NCI-H345 treated with DMSO at 0.1 percent for 48 hours (cell line): ENCODE measurements at regions not wholly inside any gene's neighbourhood (a gene's known extent, or its start where the extent isn't known, plus 50 kb on each side); places are given as distances from the start of the nearest gene placed in this dataset.
"Not testable (repeated sequence)": the region's sequence is repeated elsewhere in the genome, so short reads cannot be mapped to it uniquely, and the experiment has no call there.

Experiments
- DNase-seq: peaks from one replicate; lab custom pipeline; 2025; ENCODE audit not compliant: unreplicated experiment; lab: John Stamatoyannopoulos, UW

DNA sequence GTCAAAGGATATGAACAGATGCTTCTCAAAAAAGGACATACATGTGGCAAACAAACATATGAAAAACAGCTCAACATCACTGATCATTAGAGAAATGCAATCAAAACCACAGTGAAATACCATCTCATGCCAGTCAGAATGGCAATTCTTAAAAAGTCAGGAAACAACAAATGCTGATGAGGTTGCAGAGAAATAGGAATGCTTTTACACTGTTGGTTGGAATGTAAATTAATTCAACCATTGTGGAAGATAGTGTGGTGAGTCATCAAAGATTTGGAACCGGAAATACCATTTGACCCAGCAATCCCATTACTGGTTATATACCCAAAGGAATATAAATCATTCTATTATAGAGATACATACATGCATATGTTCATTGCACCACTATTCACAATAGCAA, 98.7 kb upstream of the PPP1R9A start:
- DNase-seq: not testable (repeated sequence)

DNA sequence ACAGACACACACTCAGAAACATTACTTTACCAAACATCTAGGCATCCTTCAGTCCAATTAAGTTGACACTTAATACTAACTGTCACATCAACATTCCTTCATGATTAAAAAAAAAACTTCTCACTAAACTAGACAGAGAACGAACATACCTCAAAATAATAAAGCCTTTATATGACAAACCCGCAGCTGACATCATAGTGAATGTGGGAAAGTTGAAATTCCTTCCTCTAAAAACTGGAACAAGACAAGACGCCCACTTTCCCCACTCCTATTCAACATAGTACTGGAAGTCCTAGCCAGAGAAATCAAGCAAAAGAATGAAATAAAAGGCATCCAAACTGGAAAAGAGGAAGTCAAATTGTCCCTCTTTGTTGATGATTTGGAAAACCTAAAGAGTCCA, 96.9 kb upstream of the PPP1R9A start:
- DNase-seq: no peak

DNA sequence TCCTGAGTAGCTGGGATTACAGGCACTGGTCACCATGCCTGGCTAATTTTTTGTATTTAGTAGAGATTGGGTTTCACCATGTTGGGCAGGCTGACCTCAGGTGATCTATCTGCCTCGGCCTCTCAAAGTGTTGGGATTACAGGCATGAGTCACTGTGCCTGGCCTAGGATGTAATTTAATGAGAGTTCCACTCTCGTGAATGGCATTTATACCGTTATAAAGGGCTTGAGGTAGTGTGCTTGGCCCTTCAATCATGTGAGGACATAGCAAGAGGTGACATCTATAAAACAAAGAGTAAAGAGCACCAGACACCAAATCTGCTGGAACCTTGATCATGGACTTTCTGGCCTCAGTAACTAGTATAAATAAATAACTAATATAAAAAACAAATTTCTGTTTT, 93.5 kb upstream of the PPP1R9A start:
- no peak for DNase-seq

DNA sequence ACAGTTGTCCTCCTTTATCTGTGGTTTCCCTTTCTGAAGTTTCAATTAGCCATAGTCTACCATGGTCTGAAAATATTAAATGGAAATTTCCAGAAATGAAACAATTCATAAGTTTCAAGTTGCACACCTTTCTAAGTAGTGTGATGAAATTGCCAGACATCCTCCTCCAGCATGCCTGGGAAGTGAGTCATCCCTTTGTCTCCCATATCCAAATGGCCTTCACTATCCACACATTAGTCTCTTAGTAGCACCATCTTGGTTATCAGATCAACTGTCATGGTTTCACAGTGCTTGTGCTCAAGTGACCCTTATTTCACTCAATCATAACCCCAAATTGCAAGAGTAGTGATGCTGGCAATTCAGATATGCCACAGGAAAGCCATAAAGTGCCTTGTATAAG, 83.4 kb upstream of the PPP1R9A start:
- DNase-seq: no peak

DNA sequence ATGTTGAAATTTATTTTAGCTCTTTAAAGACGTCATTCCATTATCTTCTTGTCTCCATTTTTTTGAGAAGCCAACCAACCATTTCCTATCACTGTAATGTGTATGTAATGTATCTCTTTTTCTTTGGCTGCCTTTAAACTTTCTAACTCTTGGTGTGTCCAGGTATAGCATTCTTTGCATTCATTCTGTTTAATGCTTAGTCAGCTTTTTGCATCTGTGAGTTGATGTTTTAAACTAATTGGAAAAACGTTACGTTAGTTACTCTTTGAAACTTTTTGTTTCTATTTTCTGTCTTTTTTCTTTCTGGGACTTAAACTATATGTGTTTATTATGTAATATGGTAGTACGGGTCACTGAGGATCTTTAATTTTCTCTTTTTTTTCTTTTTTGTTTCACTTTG, 77.4 kb upstream of the PPP1R9A start:
- DNase-seq: no peak

DNA sequence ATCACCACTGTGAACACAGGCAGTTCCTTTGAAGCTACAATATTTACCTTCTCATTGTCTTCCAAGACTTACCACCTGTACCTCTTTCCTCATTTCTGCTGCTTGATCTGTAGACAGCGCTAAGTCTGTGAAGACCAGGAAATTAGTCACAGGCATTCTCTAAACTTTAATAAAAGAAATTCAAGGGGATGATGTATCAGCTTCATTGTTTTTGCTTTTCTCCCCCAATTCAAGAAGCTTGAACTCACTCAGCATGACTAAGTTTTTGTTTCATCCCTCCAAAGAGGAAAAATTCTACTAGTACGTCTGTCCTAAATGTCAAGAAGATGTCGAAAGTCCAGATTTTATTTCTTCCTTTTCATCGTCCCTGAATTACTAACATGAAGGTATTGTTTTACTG, 75.3 kb upstream of the PPP1R9A start:
- DNase-seq: no peak

DNA sequence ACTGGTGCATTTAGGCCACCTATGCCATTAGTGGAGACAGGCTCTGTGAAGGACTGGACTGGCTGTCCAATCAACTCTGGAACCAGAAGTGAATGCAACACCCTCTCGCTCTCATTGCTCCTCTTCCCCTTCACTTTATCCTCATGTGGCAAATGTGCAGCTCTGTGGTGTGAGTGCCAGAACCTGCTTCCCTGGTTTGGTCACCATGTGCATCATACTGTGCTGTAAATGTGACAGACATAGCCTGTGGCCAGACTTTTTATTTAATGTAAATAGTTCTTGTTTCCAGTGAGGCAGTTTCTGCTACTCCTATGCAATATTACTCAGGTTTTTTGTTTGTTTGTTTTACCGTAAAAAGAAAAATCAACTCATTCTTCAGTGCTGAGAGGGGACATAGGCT, 73.0 kb upstream of the PPP1R9A start:
- DNase-seq: no peak

DNA sequence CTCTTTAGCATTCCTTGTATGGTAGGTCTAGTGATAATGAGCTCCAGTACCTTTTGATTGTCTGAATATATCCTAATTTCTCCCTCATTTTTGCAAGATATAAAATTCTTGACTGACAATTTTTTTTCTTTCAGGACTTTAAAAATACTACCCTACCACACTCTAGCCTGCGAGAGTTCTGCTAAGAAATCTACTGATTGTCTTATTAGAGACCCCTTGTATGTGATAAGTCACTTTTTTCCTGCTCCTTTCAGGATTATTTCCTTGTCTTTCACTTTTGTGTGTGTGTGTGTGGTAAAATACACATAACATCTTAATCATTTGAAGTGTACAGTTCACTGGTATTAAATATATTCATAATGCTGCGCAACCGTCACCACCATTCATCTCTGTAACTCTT, 68.7 kb upstream of the PPP1R9A start:
- no peak for DNase-seq

DNA sequence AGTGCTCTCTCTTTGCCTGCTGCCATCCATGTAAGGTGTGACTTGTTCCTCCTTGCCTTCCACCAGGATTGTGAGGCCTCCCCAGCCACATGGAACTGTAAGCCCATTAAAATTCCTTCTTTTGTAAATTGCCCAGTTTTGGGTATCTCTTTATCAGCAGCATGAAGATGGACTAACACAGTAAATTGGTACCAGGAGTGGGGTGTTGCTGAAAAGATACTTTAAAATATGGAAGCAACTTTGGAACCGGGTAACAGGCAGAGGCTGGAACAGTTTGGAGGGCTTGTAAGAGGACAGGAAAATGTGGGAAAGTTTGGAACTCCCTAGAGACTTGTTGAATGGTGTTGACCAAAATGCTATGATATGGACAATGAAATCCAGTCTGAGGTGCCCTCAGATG, 63.8 kb upstream of the PPP1R9A start:
- DNase-seq: no peak

DNA sequence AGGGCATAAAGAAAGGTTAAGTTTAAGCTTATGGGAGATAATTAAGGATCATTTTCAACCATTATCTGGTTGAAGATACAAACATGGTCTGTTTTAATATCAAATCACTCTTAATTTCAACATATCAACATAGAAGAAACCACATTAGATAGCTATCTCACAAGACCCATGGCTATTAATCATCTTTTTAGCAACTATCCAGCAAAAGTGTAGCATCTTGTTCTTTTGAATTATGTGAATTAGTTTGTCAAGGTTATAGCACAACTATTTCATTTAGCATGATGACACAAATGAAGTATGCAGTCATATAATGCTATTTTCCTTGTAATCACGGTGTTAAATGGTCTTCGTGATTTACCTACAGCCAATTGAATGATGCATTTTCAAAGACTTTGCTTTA, 58.9 kb upstream of the PPP1R9A start:
- no peak for DNase-seq

DNA sequence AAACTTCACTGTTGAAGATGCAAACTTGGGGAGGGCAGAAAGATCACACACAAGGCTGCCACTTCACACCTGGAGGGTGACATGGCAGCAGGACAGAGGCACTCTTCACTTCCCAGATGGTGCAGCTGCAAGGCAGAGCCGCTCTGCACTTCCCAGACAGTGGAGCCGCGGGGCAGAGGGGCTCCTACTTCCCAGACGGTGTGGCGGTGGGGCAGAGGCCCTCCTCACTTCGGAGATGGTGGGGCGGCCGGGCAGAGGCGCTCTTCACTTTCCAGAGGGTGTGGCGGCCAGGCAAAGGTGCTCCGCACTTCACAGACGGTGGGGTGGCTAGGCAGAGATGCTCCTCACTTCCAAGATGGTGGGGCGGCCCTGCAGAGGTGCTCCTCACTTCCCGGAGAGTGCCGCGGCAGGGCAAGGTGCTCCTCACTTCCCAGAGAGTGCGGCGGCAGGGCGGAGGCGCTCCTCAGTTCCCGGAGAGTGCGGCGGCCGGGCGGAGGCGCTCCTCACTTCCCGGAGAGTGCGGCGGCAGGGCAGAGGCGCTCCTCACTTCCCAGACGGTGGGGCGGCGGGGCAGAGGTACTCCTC, 58.3 kb upstream of the PPP1R9A start:
- DNase-seq: no peak

DNA sequence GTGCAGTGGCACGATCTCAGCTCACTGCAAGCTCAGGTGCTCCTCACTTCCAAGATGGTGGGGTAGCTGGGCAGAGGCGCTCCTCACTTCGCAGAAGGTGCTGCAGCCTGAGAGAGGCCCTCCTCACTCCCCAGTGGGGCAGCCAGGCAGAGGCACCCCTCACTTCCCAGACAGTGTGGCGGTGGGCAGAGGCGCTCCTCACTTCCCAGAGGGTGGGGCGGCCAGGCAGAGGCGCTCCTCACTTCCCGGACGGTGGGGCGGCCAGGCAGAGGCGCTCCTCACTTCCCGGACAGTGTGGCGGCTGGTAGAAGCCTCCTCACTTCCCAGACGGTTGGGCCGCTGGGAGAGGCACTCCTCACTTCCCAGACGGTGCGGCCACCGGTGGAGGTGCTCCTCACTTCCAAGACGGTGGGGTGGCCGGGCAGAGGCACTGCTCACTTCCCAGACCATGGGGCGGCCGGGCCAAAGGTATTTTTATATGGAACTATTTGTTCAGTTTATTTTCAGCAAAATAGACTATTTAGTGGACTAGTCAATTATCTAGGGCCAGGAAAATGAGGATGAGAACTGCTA, 57.7 kb upstream of the PPP1R9A start:
- no peak for DNase-seq

DNA sequence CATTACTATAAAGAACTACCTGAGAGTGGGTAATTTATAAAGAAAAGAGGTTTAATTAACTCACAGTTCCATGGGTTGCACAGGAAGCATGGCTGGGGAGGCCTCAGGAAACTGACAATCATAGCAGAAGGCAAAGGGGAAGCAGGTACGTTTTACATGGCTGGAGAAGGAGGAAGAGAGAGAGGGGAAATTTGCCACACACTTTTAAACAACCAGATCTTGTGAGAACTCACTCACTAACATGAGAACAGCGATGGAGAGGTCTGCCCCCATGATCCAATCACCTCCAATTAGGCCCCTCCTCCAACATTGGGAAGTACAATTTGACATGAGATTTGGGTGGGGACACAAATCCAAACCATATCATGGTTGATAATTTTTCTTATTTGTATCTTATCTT, 51.8 kb upstream of the PPP1R9A start:
- no peak for DNase-seq

DNA sequence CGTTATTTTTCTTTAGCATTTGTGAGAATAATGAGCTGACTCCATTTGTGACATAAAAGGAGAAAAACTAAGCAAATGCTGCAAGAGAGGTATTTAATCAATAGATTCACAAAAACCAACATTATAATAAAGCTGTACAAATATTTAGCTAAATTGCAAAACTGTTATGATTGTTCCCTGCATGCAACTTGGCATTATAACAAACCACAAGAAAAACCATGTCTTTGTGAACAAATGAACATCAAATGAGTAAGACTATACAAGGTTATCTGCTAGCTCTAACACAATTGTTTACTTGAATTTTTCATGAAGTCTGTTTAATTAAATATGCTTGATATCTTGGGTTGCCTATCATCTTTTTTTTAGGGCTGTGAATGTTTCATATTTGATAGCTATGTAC, 50.8 kb upstream of the PPP1R9A start:
- DNase-seq: no peak
